ENCODE measurements at regions not wholly inside any gene's neighbourhood (a gene's known extent, or its start where the extent isn't known, plus 50 kb on each side); places are given as distances from the start of the nearest gene placed in this dataset.

DNA sequence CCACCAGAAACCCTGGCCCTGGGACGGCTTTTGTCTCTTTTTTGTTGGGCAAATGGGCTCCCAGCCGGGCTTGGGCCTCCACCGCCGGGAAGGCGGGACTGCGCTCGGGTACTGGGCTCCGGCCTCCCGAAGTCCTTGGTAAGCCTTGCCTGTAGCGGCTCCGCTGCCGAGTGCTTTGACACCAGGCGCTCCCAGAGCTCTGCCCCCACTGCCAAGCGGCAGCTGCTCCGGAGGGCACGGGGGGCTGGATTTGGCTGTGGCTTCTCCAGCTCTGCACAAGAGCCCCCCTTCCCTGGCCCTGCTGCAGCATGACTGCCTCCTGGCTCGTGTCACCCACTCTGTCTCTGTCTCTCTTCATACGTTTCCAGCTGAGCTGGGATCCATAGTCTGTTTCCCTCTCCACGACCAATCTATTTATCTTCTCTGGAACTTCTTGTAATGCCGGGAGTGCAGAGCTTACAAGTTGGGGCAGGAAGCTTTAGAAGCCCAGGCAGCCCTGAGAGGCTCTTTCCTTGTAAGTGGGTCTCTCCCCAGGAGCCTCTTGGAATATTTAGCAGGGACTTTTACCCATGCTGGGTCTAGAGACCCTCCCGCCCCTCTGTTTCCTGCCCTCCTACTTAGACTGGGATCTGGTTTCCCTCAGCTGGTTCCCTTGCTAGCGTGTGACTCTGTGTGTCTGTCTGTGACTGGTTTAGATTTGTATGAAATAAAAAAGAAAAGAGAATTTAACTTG lies 246.9 kb upstream of the GSE1 start:
- no peak for TF ChIP-seq CTCF (IDR thresholded peaks at IDR 0.05)
- no peak for TF ChIP-seq POLR2A (IDR thresholded peaks at IDR 0.05)

Data from heart left ventricle (tissue), 13 donors.